T-helper 2 cell treated with Interferon-gamma antibody and Interleukin-4, amounts not matched to agents 5 μg/mL and 100 μg/mL, for 36 hours (primary cell): ENCODE measurements at regions not wholly inside any gene's neighbourhood (a gene's known extent, or its start where the extent isn't known, plus 50 kb on each side); places are given as distances from the start of the nearest gene placed in this dataset.
"Not testable (repeated sequence)": the region's sequence is repeated elsewhere in the genome, so short reads cannot be mapped to it uniquely, and the experiment has no call there.

Source experiments
- DNase-seq: peaks from one replicate; pipeline ENCODE4 v3.0.0; 2021; ENCODE audit warnings: low spot score
- H3K27ac Mint-ChIP-seq: one replicate; pipeline ENCODE4 v1.8.0; 2021; ENCODE audit warnings: mild to moderate bottlenecking, mixed read lengths
- H3K27me3 Mint-ChIP-seq: one replicate; pipeline ENCODE4 v1.8.0; 2021; ENCODE audit warnings: low read depth, mixed read lengths
- H3K36me3 Mint-ChIP-seq: one replicate; pipeline ENCODE4 v1.8.0; 2021; ENCODE audit warnings: low read depth, mixed read lengths
- H3K4me1 Mint-ChIP-seq: one replicate; pipeline ENCODE4 v1.8.0; 2021; ENCODE audit warnings: low read depth, mixed read lengths
- H3K4me3 Mint-ChIP-seq: one replicate; pipeline ENCODE4 v1.8.0; 2022; ENCODE audit warnings: mild to moderate bottlenecking, moderate library complexity, mixed read lengths
- H3K9me3 Mint-ChIP-seq: one replicate; pipeline ENCODE4 v1.8.0; 2021; ENCODE audit warnings: mixed read lengths

GRCh38 chr12:89073659-89074058, 278.6 kb downstream of the DUSP6 start:
- no peaks in the 10 kb centered on the region for H3K27me3 Mint-ChIP-seq
- peaks cover 4% of the 10 kb centered on the region for H3K36me3 Mint-ChIP-seq
- peaks cover 6% of the 10 kb centered on the region for H3K4me1 Mint-ChIP-seq
- H3K27ac Mint-ChIP-seq: no peak overlapping the region
- DNase-seq: no peak
- peaks cover 3% of the 10 kb centered on the region for H3K9me3 Mint-ChIP-seq
- no peak overlapping the region for H3K4me3 Mint-ChIP-seq

DNA sequence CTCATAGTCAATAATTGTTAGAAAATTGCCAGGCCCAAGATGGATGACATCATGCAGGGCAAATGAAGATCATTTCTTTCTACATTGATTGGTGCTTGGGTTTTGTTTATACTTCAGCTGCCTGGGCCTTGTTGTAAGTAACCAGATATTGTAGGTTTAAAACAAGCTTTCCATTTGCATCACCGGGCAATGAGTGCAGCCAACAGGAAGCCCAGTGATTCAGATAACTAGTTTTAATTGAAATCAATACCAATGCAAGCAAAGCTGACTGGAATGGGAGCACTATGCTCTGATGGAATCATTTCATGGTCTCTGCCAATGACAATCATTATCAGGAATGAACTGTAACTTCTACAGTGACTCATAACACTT, 279.3 kb downstream of the DUSP6 start:
- no peak overlapping the region for H3K27ac Mint-ChIP-seq
- DNase-seq: no peak

GRCh38 chr12:89072294-89073026, 279.8 kb downstream of the DUSP6 start:
- Mint-ChIP-seq H3K4me3 (no peak overlapping the region), H3K4me1 (peaks cover 6% of the 10 kb centered on the region), H3K9me3 (peaks cover 4% of the 10 kb centered on the region), H3K27me3 (no peaks in the 10 kb centered on the region), H3K27ac (no peak overlapping the region), H3K36me3 (peaks cover 4% of the 10 kb centered on the region)
- no peak for DNase-seq

More for the DNA sequence above, 279.3 kb downstream of the DUSP6 start:
- H3K9me3 Mint-ChIP-seq: peaks cover 3% of the 10 kb centered on the region
- H3K4me3 Mint-ChIP-seq: no peak overlapping the region
- H3K4me1 Mint-ChIP-seq: peaks cover 6% of the 10 kb centered on the region
- no peaks in the 10 kb centered on the region for H3K27me3 Mint-ChIP-seq
- H3K36me3 Mint-ChIP-seq: peaks cover 4% of the 10 kb centered on the region

DNA sequence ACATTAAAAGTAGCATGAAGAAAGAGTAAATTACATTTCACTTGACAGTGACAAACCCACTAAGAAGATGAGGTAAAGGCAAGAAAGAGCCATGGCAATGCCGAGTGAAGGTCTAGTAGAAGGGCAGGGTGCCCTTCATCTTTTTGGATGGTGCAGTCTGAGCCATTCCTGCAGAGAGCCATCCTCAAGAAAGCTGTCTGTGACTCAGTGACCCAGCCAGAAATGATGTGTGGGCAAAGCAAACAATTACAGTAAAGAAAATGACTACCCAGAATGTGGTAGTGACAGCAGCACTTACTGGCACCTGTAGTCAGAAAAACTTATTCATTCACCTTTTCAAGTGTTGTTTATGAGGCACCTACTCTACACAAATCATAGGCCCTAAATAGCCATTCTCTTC, 281.7 kb downstream of the DUSP6 start:
- Mint-ChIP-seq H3K9me3 (peaks cover 12% of the 10 kb centered on the region), H3K36me3 (peaks cover 4% of the 10 kb centered on the region), H3K27me3 (no peaks in the 10 kb centered on the region), H3K4me1 (peaks cover 6% of the 10 kb centered on the region), H3K27ac (no peak overlapping the region), H3K4me3 (no peak overlapping the region)
- DNase-seq: no peak

GRCh38 chr12:89069431-89069830, 282.9 kb downstream of the DUSP6 start:
- Mint-ChIP-seq H3K27ac (no peak overlapping the region), H3K4me3 (no peak overlapping the region), H3K36me3 (peaks cover 3% of the 10 kb centered on the region), H3K4me1 (peaks cover 6% of the 10 kb centered on the region), H3K27me3 (no peaks in the 10 kb centered on the region), H3K9me3 (peaks cover 9% of the 10 kb centered on the region)
- DNase-seq: no peak

GRCh38 chr12:89067421-89068187, 284.7 kb downstream of the DUSP6 start:
- no peak for DNase-seq
- Mint-ChIP-seq H3K27ac (no peak overlapping the region), H3K27me3 (no peaks in the 10 kb centered on the region), H3K4me3 (no peak overlapping the region), H3K9me3 (peaks cover 9% of the 10 kb centered on the region), H3K4me1 (peaks cover under 1% of the 10 kb centered on the region), H3K36me3 (peaks cover 2% of the 10 kb centered on the region)

DNA sequence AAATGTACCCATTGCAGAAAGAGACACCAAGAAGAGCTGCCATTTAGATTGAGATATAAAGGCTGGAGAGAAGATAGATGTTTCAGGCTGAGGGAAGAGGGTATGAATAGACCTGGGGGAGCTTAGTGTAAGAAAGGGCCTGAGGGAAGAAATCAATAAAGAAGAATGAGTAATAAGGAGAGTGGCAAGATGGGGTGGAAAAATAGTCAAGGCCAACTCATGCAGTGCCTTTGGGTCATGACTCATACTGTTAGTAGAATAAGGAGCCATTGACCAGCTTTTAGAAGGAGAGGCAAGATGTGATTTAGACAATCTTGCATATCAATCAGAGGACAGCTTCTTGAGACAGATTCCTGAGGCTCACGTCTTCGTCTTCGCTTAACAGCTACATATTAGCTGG, 287.5 kb downstream of the DUSP6 start:
- H3K27me3 Mint-ChIP-seq: no peaks in the 10 kb centered on the region
- H3K9me3 Mint-ChIP-seq: peaks cover 9% of the 10 kb centered on the region
- DNase-seq: no peak
- no peaks in the 10 kb centered on the region for H3K4me1 Mint-ChIP-seq
- peaks cover 2% of the 10 kb centered on the region for H3K36me3 Mint-ChIP-seq
- H3K27ac Mint-ChIP-seq: no peak overlapping the region
- H3K4me3 Mint-ChIP-seq: no peak overlapping the region

DNA sequence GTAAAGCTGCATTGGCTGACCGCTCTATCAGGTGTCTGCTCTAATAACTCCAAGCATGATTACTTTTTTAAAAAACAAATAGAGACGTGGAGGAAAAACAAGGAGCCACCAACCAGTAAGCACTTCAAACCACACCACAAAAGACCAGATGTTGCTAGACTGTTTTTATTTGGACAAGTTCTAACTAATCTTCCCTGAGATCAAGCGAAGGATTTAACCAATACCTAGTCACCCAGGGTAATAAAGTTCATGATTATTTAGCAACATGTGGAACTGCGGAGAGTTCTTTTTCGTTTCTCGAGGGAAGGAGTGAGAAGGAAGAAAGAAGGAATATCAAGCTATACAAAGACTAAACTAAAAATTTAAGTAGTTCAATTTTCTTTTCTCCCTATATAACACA, 288.1 kb downstream of the DUSP6 start:
- Mint-ChIP-seq H3K27ac (no peak overlapping the region), H3K9me3 (peaks cover 9% of the 10 kb centered on the region), H3K4me1 (peaks cover 2% of the 10 kb centered on the region), H3K27me3 (no peaks in the 10 kb centered on the region), H3K36me3 (peaks cover 2% of the 10 kb centered on the region), H3K4me3 (no peak overlapping the region)
- DNase-seq: no peak

DNA sequence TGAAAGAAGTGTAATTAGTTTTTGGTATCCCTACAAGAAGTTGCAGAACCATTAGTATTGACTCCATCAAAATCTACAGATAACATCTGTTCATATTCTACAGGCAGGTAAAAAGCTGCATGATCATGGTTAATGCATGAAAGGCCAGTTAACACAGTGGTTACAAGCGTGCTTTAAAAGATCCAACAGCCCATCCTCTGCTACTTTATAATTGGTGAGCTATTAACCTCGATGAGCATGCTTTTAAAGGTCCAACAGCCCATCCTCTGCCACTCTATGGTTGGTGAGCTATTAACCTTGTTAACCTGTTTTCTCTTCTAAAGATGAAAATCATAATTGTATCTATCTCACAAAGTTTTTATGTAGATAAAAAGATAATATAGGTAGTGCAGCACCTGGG, 289.3 kb downstream of the DUSP6 start:
- Mint-ChIP-seq H3K9me3 (peaks cover 9% of the 10 kb centered on the region), H3K4me1 (peaks cover 5% of the 10 kb centered on the region), H3K27me3 (no peaks in the 10 kb centered on the region), H3K4me3 (no peak overlapping the region), H3K27ac (no peak overlapping the region), H3K36me3 (peaks cover 2% of the 10 kb centered on the region)
- no peak for DNase-seq

DNA sequence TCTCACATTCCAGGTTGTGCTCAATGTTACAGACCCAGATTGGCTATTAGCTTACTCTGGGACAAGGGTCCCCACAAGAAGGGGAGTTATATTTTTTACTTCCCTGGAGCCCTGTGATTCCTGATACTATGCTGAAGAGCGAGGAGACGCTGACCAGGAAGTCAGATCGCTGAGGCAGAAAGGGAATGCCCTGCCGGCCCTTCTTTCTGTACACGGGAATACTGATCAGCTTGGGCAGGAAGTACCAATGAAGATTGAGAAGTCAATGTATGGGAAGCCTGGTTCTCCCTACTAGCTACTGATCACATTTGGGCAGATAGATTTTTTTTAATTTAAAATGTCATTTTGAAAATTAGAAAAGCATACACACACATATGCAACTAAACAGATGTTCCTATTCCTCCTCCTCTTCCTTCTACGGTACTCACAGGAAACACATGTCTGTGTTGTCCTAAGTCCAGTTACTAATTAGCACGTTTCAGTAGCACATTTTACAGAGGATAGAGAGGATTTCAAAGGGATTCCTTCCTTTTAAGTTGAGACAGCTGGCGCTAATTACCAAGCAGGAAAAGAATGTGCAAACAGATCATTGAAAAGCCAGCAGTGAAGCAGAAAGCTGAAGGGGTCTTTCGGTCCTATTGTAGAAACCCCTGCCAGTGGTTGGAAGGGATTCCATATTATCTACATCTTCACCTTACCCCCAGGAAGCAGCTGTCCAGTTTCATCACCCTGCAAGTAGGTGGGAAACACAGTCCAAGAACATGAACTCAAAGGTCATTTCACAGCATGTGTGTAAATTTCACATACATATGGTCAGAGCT, 292.4 kb downstream of the DUSP6 start:
- H3K4me3 Mint-ChIP-seq: no peak overlapping the region
- H3K36me3 Mint-ChIP-seq: no peaks in the 10 kb centered on the region
- H3K4me1 Mint-ChIP-seq: peaks cover 8% of the 10 kb centered on the region
- H3K9me3 Mint-ChIP-seq: peaks cover 1% of the 10 kb centered on the region
- no peak overlapping the region for H3K27ac Mint-ChIP-seq
- no peaks in the 10 kb centered on the region for H3K27me3 Mint-ChIP-seq
- DNase-seq: no peak

GRCh38 chr12:89059056-89059455, 293.2 kb downstream of the DUSP6 start:
- Mint-ChIP-seq H3K27me3 (no peaks in the 10 kb centered on the region), H3K9me3 (peaks cover 9% of the 10 kb centered on the region)

GRCh38 chr12:89058402-89058801, 293.9 kb downstream of the DUSP6 start:
- peaks cover 7% of the 10 kb centered on the region for H3K36me3 Mint-ChIP-seq

More at GRCh38 chr12:89059056-89059455, 293.2 kb downstream of the DUSP6 start:
- no peak for DNase-seq
- no peak overlapping the region for H3K4me3 Mint-ChIP-seq
- peaks cover under 1% of the 10 kb centered on the region for H3K36me3 Mint-ChIP-seq
- peaks cover 11% of the 10 kb centered on the region for H3K4me1 Mint-ChIP-seq
- H3K27ac Mint-ChIP-seq: no peak overlapping the region

GRCh38 chr12:89053817-89054216, 298.5 kb downstream of the DUSP6 start:
- H3K27me3 Mint-ChIP-seq, DNase-seq, H3K27ac Mint-ChIP-seq, H3K4me3 Mint-ChIP-seq: not testable (repeated sequence)
- Mint-ChIP-seq H3K36me3 (peaks cover 23% of the 10 kb centered on the region), H3K4me1 (peaks cover 30% of the 10 kb centered on the region), H3K9me3 (peaks cover 31% of the 10 kb centered on the region)

More at GRCh38 chr12:89058402-89058801, 293.9 kb downstream of the DUSP6 start:
- H3K4me1 Mint-ChIP-seq: peaks cover 12% of the 10 kb centered on the region
- H3K4me3 Mint-ChIP-seq: no peak overlapping the region
- no peak overlapping the region for H3K27ac Mint-ChIP-seq
- H3K9me3 Mint-ChIP-seq: peaks cover 15% of the 10 kb centered on the region
- H3K27me3 Mint-ChIP-seq: no peaks in the 10 kb centered on the region
- no peak for DNase-seq
